Fibroblast of lung (primary cell): ENCODE measurements at regions not wholly inside any gene's neighbourhood (a gene's known extent, or its start where the extent isn't known, plus 50 kb on each side); places are given as distances from the start of the nearest gene placed in this dataset.

Experiments
- DNase-seq, 2 donors: peaks; one replicate each; pipeline versions ENCODE4 v3.0.0 to v3.0.0-alpha.2; 2010; ENCODE audit warnings: low read depth in 2 of 2
- H2AFZ ChIP-seq: 2 replicates; pipeline ENCODE4 v1.5.1; 2012; ENCODE audit warnings: low read length, control low read depth, inconsistent platforms
- H3K27ac ChIP-seq: 2 replicates; pipeline ENCODE4 v1.5.1; 2011; ENCODE audit warnings: low read length, control low read depth; ENCODE audit not compliant: insufficient read depth
- H3K27me3 ChIP-seq: 2 replicates; pipeline ENCODE4 v1.5.1; 2011; ENCODE audit warnings: mild to moderate bottlenecking, low read length; ENCODE audit not compliant: control insufficient read depth, insufficient read depth
- H3K36me3 ChIP-seq: 2 replicates; pipeline ENCODE4 v1.5.1; 2011; ENCODE audit warnings: low read length; ENCODE audit not compliant: control insufficient read depth, insufficient read depth
- H3K4me1 ChIP-seq: 2 replicates; pipeline ENCODE4 v1.5.1; 2011; ENCODE audit warnings: low read length; ENCODE audit not compliant: control insufficient read depth, insufficient read depth; ENCODE audit errors: extremely low read depth
- H3K4me2 ChIP-seq: 2 replicates; pipeline ENCODE4 v1.5.1; 2011; ENCODE audit warnings: low read length, control low read depth; ENCODE audit not compliant: insufficient read depth; ENCODE audit errors: extremely low read depth
- H3K4me3 ChIP-seq, 4 experiments: fragments of 200-600 bp in 1 of 4; sonication (generic) in 1 of 4; replicated peaks in 1 of 4; 2 replicates each; pipeline ENCODE4 v1.5.1; 2011 to 2016; ENCODE audit warnings: low read length in 4 of 4, low read depth in 3 of 4, mild to moderate bottlenecking in 3 of 4, control low read depth in 2 of 4, inconsistent platforms in 1 of 4, mixed read lengths in 1 of 4; ENCODE audit not compliant: insufficient read depth in 1 of 4; ENCODE audit errors: control extremely low read depth in 1 of 4
- H3K79me2 ChIP-seq: 2 replicates; pipeline ENCODE4 v1.5.1; 2012; ENCODE audit warnings: mild to moderate bottlenecking, low read length, inconsistent platforms; ENCODE audit not compliant: control insufficient read depth, insufficient read depth
- H3K9ac ChIP-seq: 2 replicates; pipeline ENCODE4 v1.5.1; 2011; ENCODE audit warnings: mild to moderate bottlenecking, low read length, control low read depth; ENCODE audit not compliant: insufficient read depth
- H3K9me3 ChIP-seq: 2 replicates; pipeline ENCODE4 v1.5.1; 2012; ENCODE audit warnings: low read depth, low read length; ENCODE audit not compliant: control insufficient read depth, insufficient read depth
- H4K20me1 ChIP-seq: 2 replicates; pipeline ENCODE4 v1.5.1; 2011; ENCODE audit warnings: low read length; ENCODE audit not compliant: control insufficient read depth, insufficient read depth; ENCODE audit errors: extremely low read depth
- CTCF ChIP-seq, 2 donors: IDR thresholded peaks in 1 of 2; conservative IDR thresholded peaks in 1 of 2; 1 replicate in 1 of 2; 2 replicates in 1 of 2; pipeline ENCODE4 v1.5.1; 2011 to 2012; ENCODE audit warnings: low read length in 2 of 2, control low read depth in 1 of 2, inconsistent platforms in 1 of 2, low read depth in 1 of 2, mild to moderate bottlenecking in 1 of 2
- EZH2 ChIP-seq: IDR thresholded peaks from 2 replicates; pipeline ENCODE4 v1.5.1; 2012; ENCODE audit warnings: low read length, control low read depth, mild to moderate bottlenecking; ENCODE audit errors: missing control alignments

- Histone ChIP-seq H3K9ac (no peak overlapping the region), H2AFZ (no peak overlapping the region), H3K4me1 (no peaks in the 10 kb centered on the region), H3K27me3 (no peaks in the 10 kb centered on the region), H3K4me2 (no peak overlapping the region), H3K9me3 (no peaks in the 10 kb centered on the region), H3K79me2 (no peaks in the 10 kb centered on the region), H3K4me3 (no peak overlapping the region), H3K36me3 (no peaks in the 10 kb centered on the region), H4K20me1 (no peaks in the 10 kb centered on the region), H3K27ac (no peak overlapping the region)
- TF ChIP-seq CTCF (conservative IDR thresholded peaks at IDR 0.05 in 1 of 2, IDR thresholded peaks at IDR 0.05 in 1 of 2; ENCODE audit: low read depth in 1 of 2, low read length in 2 of 2) (no peak), EZH2 (no peak)
- no peak for DNase-seq
Observed at GRCh38 chr13:47726394-47726793, 274.7 kb downstream of the SUCLA2 start.

GRCh38 chr13:47723898-47724297, 277.2 kb downstream of the SUCLA2 start:
- TF ChIP-seq EZH2 = no peak
- no peak for TF ChIP-seq CTCF (conservative IDR thresholded peaks at IDR 0.05 in 1 of 2, IDR thresholded peaks at IDR 0.05 in 1 of 2; ENCODE audit: low read depth in 1 of 2, low read length in 2 of 2)
- H4K20me1 ChIP-seq = no peaks in the 10 kb centered on the region
- H3K9me3 ChIP-seq = no peaks in the 10 kb centered on the region
- no peak overlapping the region for H3K4me2 ChIP-seq
- H3K4me3 ChIP-seq = no peak overlapping the region
- H3K4me1 ChIP-seq = no peaks in the 10 kb centered on the region
- H3K27me3 ChIP-seq = no peaks in the 10 kb centered on the region
- H3K36me3 ChIP-seq = no peaks in the 10 kb centered on the region
- H3K79me2 ChIP-seq = no peaks in the 10 kb centered on the region
- H3K9ac ChIP-seq = no peak overlapping the region
- H3K27ac ChIP-seq = no peak overlapping the region
- no peak overlapping the region for H2AFZ ChIP-seq
- DNase-seq = no peak

GRCh38 chr13:47719164-47719563, 281.9 kb downstream of the SUCLA2 start:
- no peak for TF ChIP-seq CTCF (conservative IDR thresholded peaks at IDR 0.05 in 1 of 2, IDR thresholded peaks at IDR 0.05 in 1 of 2; ENCODE audit: low read depth in 1 of 2, low read length in 2 of 2)
- TF ChIP-seq EZH2 = no peak

More at GRCh38 chr13:47719164-47719563, 281.9 kb downstream of the SUCLA2 start:
- H3K9me3 ChIP-seq = no peaks in the 10 kb centered on the region
- H3K27ac ChIP-seq = no peak overlapping the region
- H3K4me2 ChIP-seq = no peak overlapping the region
- DNase-seq = no peak
- no peak overlapping the region for H2AFZ ChIP-seq
- no peaks in the 10 kb centered on the region for H3K4me1 ChIP-seq
- no peaks in the 10 kb centered on the region for H4K20me1 ChIP-seq
- no peaks in the 10 kb centered on the region for H3K36me3 ChIP-seq
- no peaks in the 10 kb centered on the region for H3K79me2 ChIP-seq
- no peaks in the 10 kb centered on the region for H3K27me3 ChIP-seq
- H3K4me3 ChIP-seq = no peak overlapping the region
- no peak overlapping the region for H3K9ac ChIP-seq
